NB4 (cell line): ENCODE measurements at regions not wholly inside any gene's neighbourhood (a gene's known extent, or its start where the extent isn't known, plus 50 kb on each side); places are given as distances from the start of the nearest gene placed in this dataset.

ENCODE experiments used
- CTCF ChIP-seq: IDR thresholded peaks from one replicate; pipeline ENCODE4 v1.5.1; 2012; ENCODE audit warnings: low read depth, low read length
- MAX ChIP-seq: IDR thresholded peaks from 2 replicates; pipeline ENCODE4 v1.6.1; 2011; ENCODE audit warnings: low read depth, low read length
- POLR2A ChIP-seq: IDR thresholded peaks from 2 replicates; pipeline ENCODE4 v1.6.1; 2011; ENCODE audit warnings: mild to moderate bottlenecking; ENCODE audit not compliant: insufficient read length; ENCODE audit errors: extremely low read depth

GRCh38 chr1:223445402-223445801 is 52.2 kb downstream of the CCDC185 start:
- TF ChIP-seq CTCF (no peak), POLR2A (no peak), MAX (no peak)
